MM.1S (cell line): ENCODE measurements at regions not wholly inside any gene's neighbourhood (a gene's known extent, or its start where the extent isn't known, plus 50 kb on each side); places are given as distances from the start of the nearest gene placed in this dataset.

ENCODE experiments used
- EZH2 ChIP-seq: fragments of 300-600 bp; sonication (generic); optimal IDR thresholded peaks from 2 replicates; pipeline ENCODE3; 2017; ENCODE audit warnings: low read depth, mild to moderate bottlenecking, antibody characterized with exemption, low read length, mixed read lengths
- TF ChIP-seq, protein P1 (sequence below): fragments of 300-600 bp; sonication (generic); IDR thresholded peaks from 2 replicates; pipeline ENCODE4 v1.5.1; 2016; ENCODE audit warnings: antibody characterized with exemption, low read length, mixed read lengths

- TF ChIP-seq, protein P1, sequence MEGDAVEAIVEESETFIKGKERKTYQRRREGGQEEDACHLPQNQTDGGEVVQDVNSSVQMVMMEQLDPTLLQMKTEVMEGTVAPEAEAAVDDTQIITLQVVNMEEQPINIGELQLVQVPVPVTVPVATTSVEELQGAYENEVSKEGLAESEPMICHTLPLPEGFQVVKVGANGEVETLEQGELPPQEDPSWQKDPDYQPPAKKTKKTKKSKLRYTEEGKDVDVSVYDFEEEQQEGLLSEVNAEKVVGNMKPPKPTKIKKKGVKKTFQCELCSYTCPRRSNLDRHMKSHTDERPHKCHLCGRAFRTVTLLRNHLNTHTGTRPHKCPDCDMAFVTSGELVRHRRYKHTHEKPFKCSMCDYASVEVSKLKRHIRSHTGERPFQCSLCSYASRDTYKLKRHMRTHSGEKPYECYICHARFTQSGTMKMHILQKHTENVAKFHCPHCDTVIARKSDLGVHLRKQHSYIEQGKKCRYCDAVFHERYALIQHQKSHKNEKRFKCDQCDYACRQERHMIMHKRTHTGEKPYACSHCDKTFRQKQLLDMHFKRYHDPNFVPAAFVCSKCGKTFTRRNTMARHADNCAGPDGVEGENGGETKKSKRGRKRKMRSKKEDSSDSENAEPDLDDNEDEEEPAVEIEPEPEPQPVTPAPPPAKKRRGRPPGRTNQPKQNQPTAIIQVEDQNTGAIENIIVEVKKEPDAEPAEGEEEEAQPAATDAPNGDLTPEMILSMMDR, result no peak
- no peak for TF ChIP-seq EZH2
These were observed 246.9 kb downstream of the PAPSS1 start for GRCh38 chr4:107473126-107473525.
